Endothelial cell of umbilical vein (primary cell): ENCODE measurements at regions not wholly inside any gene's neighbourhood (a gene's known extent, or its start where the extent isn't known, plus 50 kb on each side); places are given as distances from the start of the nearest gene placed in this dataset.

ENCODE experiments used
- BruUV-seq: library from RNA; stranded (reverse); fragments of 400-500 nt; replicated peaks from 2 replicates; lab custom pipeline; 2021; lab: Mats Ljungman, UMichigan
- CTCF ChIA-PET: fragments of 300-600, 350-600 bp; sonication (Branson Sonifier 250); formaldehyde crosslinking; loops from one replicate; lab custom pipeline; 2021; ENCODE audit warnings: antibody characterized with exemption, inconsistent platforms; lab: Charles Lee
- POLR2A ChIA-PET: fragments of 300-600, 350-600 bp; sonication (Branson Sonifier 250); formaldehyde crosslinking; loops from one replicate; lab custom pipeline; 2021; ENCODE audit warnings: antibody characterized with exemption, inconsistent platforms; lab: Charles Lee
- DNase-seq: peaks from one replicate; pipeline ENCODE4 v3.0.0-alpha.2; 2011; ENCODE audit warnings: low read depth, low spot score
- FAIRE-seq: peaks from 2 replicates; lab custom pipeline; 2011; peaks lifted over from hg19 to GRCh38; lab: Jason Lieb, UNC
- H2AFZ ChIP-seq: 2 replicates; pipeline ENCODE4 v1.6.0; 2012; ENCODE audit warnings: low read depth, low read length, control low read depth, inconsistent platforms
- H3K27ac ChIP-seq: 2 replicates; pipeline ENCODE4 v1.5.1; 2011; ENCODE audit warnings: low read depth, mild to moderate bottlenecking, control low read depth, low read length, moderate library complexity; ENCODE audit not compliant: insufficient read depth
- H3K27me3 ChIP-seq, 2 experiments: 2 replicates each; pipeline versions ENCODE4 v1.6.0 to v1.6.1; 2011; ENCODE audit warnings: low read length in 2 of 2, mixed read lengths in 1 of 2; ENCODE audit not compliant: control insufficient read depth in 2 of 2, insufficient read depth in 2 of 2
- H3K36me3 ChIP-seq, 2 experiments: 2 replicates in 1 of 2; 3 replicates in 1 of 2; pipeline ENCODE4 v1.5.1; 2011; ENCODE audit warnings: low read length in 2 of 2, mild to moderate bottlenecking in 1 of 2, moderate library complexity in 1 of 2; ENCODE audit not compliant: control insufficient read depth in 2 of 2, insufficient read depth in 2 of 2; ENCODE audit errors: extremely low read depth in 1 of 2
- H3K4me1 ChIP-seq: 3 replicates; pipeline ENCODE4 v1.5.1; 2011; ENCODE audit warnings: mild to moderate bottlenecking, low read length; ENCODE audit not compliant: control insufficient read depth, insufficient read depth; ENCODE audit errors: extremely low read depth
- H3K4me2 ChIP-seq: 2 replicates; pipeline ENCODE4 v1.6.1; 2011; ENCODE audit warnings: low read length, control low read depth, mixed read lengths; ENCODE audit not compliant: insufficient read depth
- H3K4me3 ChIP-seq, 3 experiments: fragments of 200-600 bp in 1 of 3; sonication (generic), shearing (Covaris generic) in 1 of 3; replicated peaks in 1 of 3; 2 replicates each; pipeline ENCODE4 v1.5.1; 2011 to 2016; ENCODE audit warnings: control low read depth in 3 of 3, low read length in 3 of 3, mild to moderate bottlenecking in 2 of 3, inconsistent platforms in 1 of 3, low read depth in 1 of 3, moderate library complexity in 1 of 3; ENCODE audit not compliant: insufficient read depth in 1 of 3
- H3K79me2 ChIP-seq: 2 replicates; pipeline ENCODE4 v1.6.0; 2012; ENCODE audit warnings: low read length, inconsistent platforms; ENCODE audit not compliant: control insufficient read depth, insufficient read depth
- H3K9ac ChIP-seq: replicated peaks from 2 replicates; pipeline ENCODE3; 2011; ENCODE audit warnings: low read length, control low read depth; ENCODE audit not compliant: insufficient read depth; ENCODE audit errors: extremely low read depth
- H3K9me1 ChIP-seq: replicated peaks from 3 replicates; pipeline ENCODE4 v1.6.0; 2011; ENCODE audit warnings: mild to moderate bottlenecking, low read length; ENCODE audit not compliant: control insufficient read depth, insufficient read depth; ENCODE audit errors: extremely low read depth
- H3K9me3 ChIP-seq: replicated peaks from 2 replicates; pipeline ENCODE4 v1.5.1; 2012; ENCODE audit warnings: low read length, inconsistent platforms; ENCODE audit not compliant: control insufficient read depth, insufficient read depth
- H4K20me1 ChIP-seq: replicated peaks from 2 replicates; pipeline ENCODE3; 2011; ENCODE audit warnings: mild to moderate bottlenecking, low read length; ENCODE audit not compliant: control insufficient read depth, insufficient read depth; ENCODE audit errors: extremely low read depth
- CTCF ChIP-seq, 2 donors: IDR thresholded peaks; 1 replicate in 1 of 2; 2 replicates in 1 of 2; pipeline ENCODE4 v1.5.1; 2011; ENCODE audit warnings: low read length in 2 of 2, mild to moderate bottlenecking in 2 of 2, moderate library complexity in 2 of 2, control low read depth in 1 of 2, inconsistent platforms in 1 of 2, low read depth in 1 of 2; ENCODE audit not compliant: insufficient read depth in 1 of 2; ENCODE audit errors: extremely low read depth in 1 of 2
- EZH2 ChIP-seq: IDR thresholded peaks from 2 replicates; pipeline ENCODE4 v1.6.1; 2012; ENCODE audit warnings: borderline replicate concordance, low read depth, mild to moderate bottlenecking, moderate library complexity, low read length, inconsistent platforms; ENCODE audit not compliant: severe bottlenecking
- FOS ChIP-seq: IDR thresholded peaks from 2 replicates; pipeline ENCODE4 v1.6.1; 2011; ENCODE audit warnings: mild to moderate bottlenecking, low read length, moderate library complexity, borderline replicate concordance; ENCODE audit not compliant: insufficient read depth
- GATA2 ChIP-seq: IDR thresholded peaks from 2 replicates; pipeline ENCODE4 v1.7.0; 2011; ENCODE audit warnings: low read depth, mild to moderate bottlenecking, moderate library complexity, mixed read lengths, low read length; ENCODE audit not compliant: insufficient read length, insufficient read depth
- JUN ChIP-seq: IDR thresholded peaks from 2 replicates; pipeline ENCODE4 v1.6.1; 2011; ENCODE audit warnings: borderline replicate concordance, low read depth; ENCODE audit not compliant: insufficient read length, insufficient read depth
- MYC ChIP-seq: IDR thresholded peaks from one replicate; pipeline ENCODE4 v1.6.1; 2011; ENCODE audit warnings: mild to moderate bottlenecking, low read depth, low read length
- POLR2A ChIP-seq: IDR thresholded peaks from 2 replicates; pipeline ENCODE4 v1.6.1; 2012; ENCODE audit warnings: low read depth, mild to moderate bottlenecking, control low read depth, low read length
- POLR2AphosphoS5 ChIP-seq: IDR thresholded peaks from 2 replicates; pipeline ENCODE4 v1.6.1; 2012; ENCODE audit warnings: low read depth, mild to moderate bottlenecking, control low read depth, low read length, moderate library complexity; ENCODE audit not compliant: insufficient read depth
- dilution Hi-C: fragments of 300-500 bp; cut with MboI; formaldehyde crosslinking; loops from one replicate; pipeline ENCODE4 v1.15.0; 2019; ENCODE audit warnings: low sequenced_read_pairs; ENCODE audit not compliant: extremely low pct_ligation_motif_present
- intact Hi-C: fragments of 100-400 bp; cut with micrococcal nuclease; formaldehyde crosslinking; loops from one replicate; pipeline ENCODE4 v1.10.0; 2022
- TF ChIP-seq, protein P1 (sequence below): IDR thresholded peaks from 2 replicates; pipeline ENCODE4 v1.6.1; 2011; ENCODE audit not compliant: insufficient read depth, insufficient read length

GRCh38 chr20:21017528-21018085 lies 88.6 kb downstream of the LINC00237 start:
- ChIA-PET CTCF (interaction anchor here (1.4 kb wide), 1 partner anchor 12 kb away, joined by 4 read pairs; no protein-coding TSS in a partner anchor), POLR2A (no interaction called here)
- H3K9me1 ChIP-seq: no peaks in the 10 kb centered on the region

More at GRCh38 chr20:21017528-21018085, 88.6 kb downstream of the LINC00237 start:
- no peak for DNase-seq
- Histone ChIP-seq H3K4me2 (no peak overlapping the region), H2AFZ (no peak overlapping the region), H3K36me3 (no peaks in the 10 kb centered on the region), H3K79me2 (no peaks in the 10 kb centered on the region), H4K20me1 (no peaks in the 10 kb centered on the region), H3K27ac (no peak overlapping the region), H3K27me3 (peaks cover 3 to 9% of the 10 kb centered on the region in 2 experiments), H3K9ac (no peak overlapping the region), H3K4me3 (no peak overlapping the region), H3K4me1 (no peaks in the 10 kb centered on the region), H3K9me3 (no peaks in the 10 kb centered on the region)
- intact Hi-C loops (no loop called here), dilution Hi-C loops (no loop called here)
- no peak for FAIRE-seq
- BruUV-seq: no TSS peak
- TF ChIP-seq, protein P1, sequence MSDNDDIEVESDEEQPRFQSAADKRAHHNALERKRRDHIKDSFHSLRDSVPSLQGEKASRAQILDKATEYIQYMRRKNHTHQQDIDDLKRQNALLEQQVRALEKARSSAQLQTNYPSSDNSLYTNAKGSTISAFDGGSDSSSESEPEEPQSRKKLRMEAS: no peak
- TF ChIP-seq POLR2A (no peak), FOS (no peak), EZH2 (no peak), POLR2AphosphoS5 (no peak), GATA2 (no peak), JUN (no peak), CTCF (IDR thresholded peaks at IDR 0.05; ENCODE audit: extremely low read depth in 1 of 2, insufficient read depth in 1 of 2, low read depth in 1 of 2, low read length in 2 of 2) (no peak), MYC (no peak)
